ENCODE measurements at regions not wholly inside any gene's neighbourhood (a gene's known extent, or its start where the extent isn't known, plus 50 kb on each side); places are given as distances from the start of the nearest gene placed in this dataset.
A peak's percentile ranks its signal among the peaks of the same experiment; 100 is the strongest.

GRCh38 chr3:177478170-177478867, 281.0 kb upstream of the TBL1XR1 start:
- H3K27ac Mint-ChIP-seq = peak overlapping the region; percentile 79 to 92 (median 92)
- peaks cover 48% of the 10 kb centered on the region for H3K4me1 Mint-ChIP-seq
- H3K4me3 Mint-ChIP-seq = no peak overlapping the region
- no peaks in the 10 kb centered on the region for H3K36me3 Mint-ChIP-seq (ENCODE audit: low read depth)
- H3K27me3 Mint-ChIP-seq (ENCODE audit: low read depth) = no peaks in the 10 kb centered on the region
- H3K9me3 Mint-ChIP-seq = no peaks in the 10 kb centered on the region
- TF ChIP-seq, protein P1, sequence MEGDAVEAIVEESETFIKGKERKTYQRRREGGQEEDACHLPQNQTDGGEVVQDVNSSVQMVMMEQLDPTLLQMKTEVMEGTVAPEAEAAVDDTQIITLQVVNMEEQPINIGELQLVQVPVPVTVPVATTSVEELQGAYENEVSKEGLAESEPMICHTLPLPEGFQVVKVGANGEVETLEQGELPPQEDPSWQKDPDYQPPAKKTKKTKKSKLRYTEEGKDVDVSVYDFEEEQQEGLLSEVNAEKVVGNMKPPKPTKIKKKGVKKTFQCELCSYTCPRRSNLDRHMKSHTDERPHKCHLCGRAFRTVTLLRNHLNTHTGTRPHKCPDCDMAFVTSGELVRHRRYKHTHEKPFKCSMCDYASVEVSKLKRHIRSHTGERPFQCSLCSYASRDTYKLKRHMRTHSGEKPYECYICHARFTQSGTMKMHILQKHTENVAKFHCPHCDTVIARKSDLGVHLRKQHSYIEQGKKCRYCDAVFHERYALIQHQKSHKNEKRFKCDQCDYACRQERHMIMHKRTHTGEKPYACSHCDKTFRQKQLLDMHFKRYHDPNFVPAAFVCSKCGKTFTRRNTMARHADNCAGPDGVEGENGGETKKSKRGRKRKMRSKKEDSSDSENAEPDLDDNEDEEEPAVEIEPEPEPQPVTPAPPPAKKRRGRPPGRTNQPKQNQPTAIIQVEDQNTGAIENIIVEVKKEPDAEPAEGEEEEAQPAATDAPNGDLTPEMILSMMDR (IDR thresholded peaks at IDR 0.05; ENCODE audit: unreplicated experiment in 3 of 3) = no peak

GRCh38 chr3:177479630-177480029, 282.3 kb upstream of the TBL1XR1 start:
- Mint-ChIP-seq H3K36me3 (ENCODE audit: low read depth) (no peaks in the 10 kb centered on the region), H3K4me1 (peaks cover 54% of the 10 kb centered on the region), H3K27me3 (ENCODE audit: low read depth) (no peaks in the 10 kb centered on the region), H3K27ac (peak overlapping the region; percentile 41 to 92 (median 92)), H3K4me3 (no peak overlapping the region), H3K9me3 (no peaks in the 10 kb centered on the region)
- TF ChIP-seq, protein P1 (IDR thresholded peaks at IDR 0.05; ENCODE audit: unreplicated experiment in 3 of 3) = no peak

DNA sequence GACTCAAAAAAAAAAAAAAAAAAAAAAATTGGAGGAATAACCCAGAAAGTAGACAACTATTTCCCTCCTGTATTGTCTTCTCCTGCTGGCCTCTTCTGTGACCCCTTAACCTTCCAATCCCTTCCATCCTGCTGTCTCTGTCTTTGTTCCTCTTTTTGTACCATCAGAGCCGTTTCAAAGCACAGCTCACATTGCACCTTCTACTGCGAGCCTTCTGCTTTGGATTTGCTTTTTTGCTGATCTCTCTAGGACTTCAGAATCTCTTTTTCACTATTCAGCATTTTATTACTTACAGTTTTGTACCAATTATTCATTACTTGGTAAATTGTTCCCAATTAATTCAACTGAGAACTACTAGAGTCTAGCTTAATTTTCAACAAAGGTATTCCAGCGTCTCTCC, 284.0 kb upstream of the TBL1XR1 start:
- Mint-ChIP-seq H3K36me3 (ENCODE audit: low read depth) (peaks cover 6% of the 10 kb centered on the region), H3K4me3 (no peak overlapping the region), H3K9me3 (peaks cover 15% of the 10 kb centered on the region), H3K27me3 (ENCODE audit: low read depth) (no peaks in the 10 kb centered on the region), H3K27ac (peak overlapping the region; percentile 70 to 78 (median 77)), H3K4me1 (peaks cover 50% of the 10 kb centered on the region)
- TF ChIP-seq, protein P1 (IDR thresholded peaks at IDR 0.05; ENCODE audit: unreplicated experiment in 3 of 3) = no peak

DNA sequence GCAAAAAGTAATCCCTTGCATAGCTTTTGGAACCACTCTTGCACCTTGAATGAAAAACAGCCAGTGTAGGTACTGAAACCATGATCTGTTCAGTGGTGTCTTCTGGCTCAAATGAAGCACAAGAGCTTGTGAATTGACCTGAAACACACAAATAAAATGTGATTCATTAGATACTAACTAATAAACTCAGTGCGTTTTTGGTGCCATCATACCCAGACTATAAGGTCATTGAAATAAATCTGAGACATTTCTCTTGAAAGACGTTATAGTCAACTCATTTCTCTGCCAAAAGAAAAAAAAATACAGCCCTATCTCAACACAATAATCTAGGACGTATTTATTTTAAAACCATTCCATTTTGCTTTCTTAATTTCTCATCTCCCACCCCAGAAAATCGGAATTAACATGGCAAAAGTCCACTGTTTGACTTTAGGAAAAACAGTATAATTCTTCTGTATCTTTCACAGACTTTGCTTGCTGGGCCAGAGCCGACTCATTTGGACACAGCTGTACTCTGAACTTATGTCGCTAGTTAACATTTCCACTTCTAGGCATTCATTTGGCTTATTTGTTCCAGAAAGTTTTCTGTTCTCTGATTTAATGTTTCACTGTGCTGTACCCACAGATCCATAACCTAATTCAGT, 284.9 kb upstream of the TBL1XR1 start:
- peaks cover 6% of the 10 kb centered on the region for H3K36me3 Mint-ChIP-seq (ENCODE audit: low read depth)
- peaks cover 50% of the 10 kb centered on the region for H3K4me1 Mint-ChIP-seq
- no peak overlapping the region for H3K4me3 Mint-ChIP-seq
- TF ChIP-seq, protein P1 (IDR thresholded peaks at IDR 0.05; ENCODE audit: unreplicated experiment in 3 of 3) = no peak
- no peaks in the 10 kb centered on the region for H3K27me3 Mint-ChIP-seq (ENCODE audit: low read depth)
- peak overlapping the region; percentile 44 to 78 (median 46) for H3K27ac Mint-ChIP-seq
- H3K9me3 Mint-ChIP-seq = peaks cover 15% of the 10 kb centered on the region

GRCh38 chr3:177483182-177483967, 286.1 kb upstream of the TBL1XR1 start:
- Mint-ChIP-seq H3K27ac (peak overlapping the region in 1 of 3 experiments; percentile 78), H3K27me3 (ENCODE audit: low read depth) (no peaks in the 10 kb centered on the region), H3K4me1 (peaks cover 42% of the 10 kb centered on the region)

More at GRCh38 chr3:177483182-177483967, 286.1 kb upstream of the TBL1XR1 start:
- TF ChIP-seq, protein P1 (IDR thresholded peaks at IDR 0.05; ENCODE audit: unreplicated experiment in 3 of 3) = no peak
- peaks cover 6% of the 10 kb centered on the region for H3K36me3 Mint-ChIP-seq (ENCODE audit: low read depth)
- peaks cover 15% of the 10 kb centered on the region for H3K9me3 Mint-ChIP-seq
- no peak overlapping the region for H3K4me3 Mint-ChIP-seq

Data from nephron (organoid).